ENCODE measurements at regions not wholly inside any gene's neighbourhood (a gene's known extent, or its start where the extent isn't known, plus 50 kb on each side); places are given as distances from the start of the nearest gene placed in this dataset.

DNA sequence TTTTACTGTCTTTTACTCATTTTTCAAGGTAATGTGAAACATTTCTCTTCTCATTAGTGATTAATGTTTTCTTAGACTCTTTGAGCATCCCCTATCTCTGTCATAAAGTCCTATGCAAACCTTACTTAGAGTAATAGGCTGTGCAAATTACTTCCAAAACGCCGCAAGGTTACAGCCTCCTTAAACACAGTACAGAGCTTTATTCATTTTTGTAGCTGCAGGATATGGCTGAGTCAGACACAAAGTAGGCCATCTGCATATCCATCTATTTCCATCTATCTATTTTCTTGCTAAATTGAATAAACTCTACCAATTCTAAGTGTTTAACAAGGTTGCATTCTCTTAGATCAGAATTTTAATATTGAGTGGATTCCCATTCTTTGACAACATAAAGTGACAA, 335.6 kb upstream of the SLC16A7 start:
- H2BK120ac ChIP-seq (ENCODE audit: low read depth, low read length) = no peak overlapping the region
- H3K9me1 ChIP-seq (ENCODE audit: insufficient read depth, low read length) = no peaks in the 10 kb centered on the region
- H4K8ac ChIP-seq (ENCODE audit: low read depth in 2 of 2, low read length in 2 of 2) = no peak overlapping the region
- no peaks in the 10 kb centered on the region for H3K79me1 ChIP-seq (ENCODE audit: low read depth in 1 of 2, low read length in 2 of 2)
- no peak overlapping the region for H4K91ac ChIP-seq (ENCODE audit: insufficient read depth, low read depth, low read length)
- H3K36me3 ChIP-seq (ENCODE audit: control insufficient read depth, insufficient read depth, low read length) = no peaks in the 10 kb centered on the region
- no peak for ATAC-seq (ENCODE audit: low read depth)
- H2BK15ac ChIP-seq (ENCODE audit: low read depth, low read length) = no peak overlapping the region
- no peaks in the 10 kb centered on the region for H4K20me1 ChIP-seq (ENCODE audit: insufficient read depth, low read length)
- H3K23ac ChIP-seq (ENCODE audit: low read depth, low read length) = no peak overlapping the region
- in situ Hi-C loops (cut with MboI; ENCODE audit: low sequenced_read_pairs) (no loop called here), intact Hi-C loops (cut with micrococcal nuclease) (no loop called here), dilution Hi-C loops (cut with HindIII; ENCODE audit: low sequenced_read_pairs, unreplicated experiment) (no loop called here)
- TF ChIP-seq RCOR1 (IDR thresholded peaks at IDR 0.05; ENCODE audit: insufficient replicate concordance, low read length) (no peak), FOS (IDR thresholded peaks at IDR 0.05; ENCODE audit: low read depth, low read length) (no peak), RAD21 (IDR thresholded peaks at IDR 0.05; ENCODE audit: low read length) (no peak), CTCF (conservative IDR thresholded peaks at IDR 0.05; ENCODE audit: low read depth, low read length) (no peak), MAZ (IDR thresholded peaks at IDR 0.05; ENCODE audit: borderline replicate concordance, low read depth, low read length) (no peak), ELK1 (IDR thresholded peaks at IDR 0.05; ENCODE audit: borderline replicate concordance, low read depth, low read length) (no peak), CEBPB (IDR thresholded peaks at IDR 0.05; ENCODE audit: low read depth, low read length) (no peak), USF2 (IDR thresholded peaks at IDR 0.05; ENCODE audit: low read depth, low read length) (no peak), NFE2L2 (IDR thresholded peaks at IDR 0.05; ENCODE audit: low read depth, low read length) (no peak), SMC3 (IDR thresholded peaks at IDR 0.05; ENCODE audit: low read depth, low read length) (no peak), RFX5 (IDR thresholded peaks at IDR 0.05; ENCODE audit: low read depth, low read length) (no peak), BHLHE40 (IDR thresholded peaks at IDR 0.05; ENCODE audit: low read depth, low read length) (no peak), MXI1 (IDR thresholded peaks at IDR 0.05; ENCODE audit: borderline replicate concordance, low read depth, low read length) (no peak), CHD1 (IDR thresholded peaks at IDR 0.05; ENCODE audit: low read depth, low read length) (no peak), POLR2A (IDR thresholded peaks at IDR 0.05; ENCODE audit: low read depth, low read length) (no peak), MAFK (IDR thresholded peaks at IDR 0.05; ENCODE audit: low read depth, low read length) (no peak)
- no peak overlapping the region for H2AK5ac ChIP-seq (ENCODE audit: low read depth, low read length)
- H3K27ac ChIP-seq (ENCODE audit: insufficient read depth, low read length) = no peak overlapping the region
- H3K14ac ChIP-seq (replicated peaks; ENCODE audit: low read depth, low read length) = no peak overlapping the region
- no peak overlapping the region for H2AFZ ChIP-seq (replicated peaks; ENCODE audit: low read length, poor library complexity)
- H4K5ac ChIP-seq (ENCODE audit: low read depth, low read length) = no peak overlapping the region
- H3K56ac ChIP-seq (ENCODE audit: extremely low read depth, insufficient read depth, low read length) = no peak overlapping the region
- H3K9me3 ChIP-seq (ENCODE audit: control insufficient read depth, insufficient read depth, low read length) = no peaks in the 10 kb centered on the region
- no peak overlapping the region for H3K4me3 ChIP-seq (ENCODE audit: insufficient read depth, low read depth, low read length)
- no CpG with 5 or more reads among the region's 2 CpGs for WGBS, 2 experiments (ENCODE audit: extremely low coverage in 2 of 2, insufficient read length in 1 of 2)
- H3K4ac ChIP-seq (ENCODE audit: low read depth, low read length) = no peak overlapping the region
- H2AK9ac ChIP-seq (replicated peaks; ENCODE audit: low read depth, low read length, poor library complexity) = no peak overlapping the region
- no peaks in the 10 kb centered on the region for H3K4me1 ChIP-seq (ENCODE audit: control insufficient read depth, insufficient read depth, low read length)
- no peak overlapping the region for H2BK20ac ChIP-seq (ENCODE audit: low read depth, low read length)
- H3K27me3 ChIP-seq (ENCODE audit: control insufficient read depth, insufficient read depth, low read length) = no peaks in the 10 kb centered on the region
- no TSS peak for BruUV-seq (replicated peaks)
- H3K9ac ChIP-seq (ENCODE audit: low read depth, low read length) = no peak overlapping the region
- H3K18ac ChIP-seq (ENCODE audit: low read depth, low read length) = no peak overlapping the region
- CTCF ChIA-PET = no interaction called here
- no peak for DNase-seq
- POLR2A ChIA-PET (ENCODE audit: unreplicated experiment) = no interaction called here
- H3K4me2 ChIP-seq (ENCODE audit: low read depth, low read length) = no peak overlapping the region
- no peak overlapping the region for H2BK5ac ChIP-seq (ENCODE audit: low read depth, low read length, poor library complexity, severe bottlenecking)

All from IMR-90 (cell line).